Neural crest cell (in vitro differentiated cells): ENCODE measurements at regions not wholly inside any gene's neighbourhood (a gene's known extent, or its start where the extent isn't known, plus 50 kb on each side); places are given as distances from the start of the nearest gene placed in this dataset.
A peak's percentile ranks its signal among the peaks of the same experiment; 100 is the strongest.

Experiments used
- DNase-seq: peaks from one replicate; pipeline ENCODE4 v3.0.0; 2021; ENCODE audit warnings: low read depth, mixed read lengths, low spot score
- H3K27ac Mint-ChIP-seq: one replicate; pipeline ENCODE4 v1.8.0; 2021; ENCODE audit warnings: mild to moderate bottlenecking, mixed read lengths; ENCODE audit not compliant: unreplicated experiment
- H3K27me3 Mint-ChIP-seq: 2 replicates; pipeline ENCODE4 v1.8.0; 2021; ENCODE audit warnings: low read depth, mild to moderate bottlenecking, mixed read lengths
- H3K36me3 Mint-ChIP-seq: 2 replicates; pipeline ENCODE4 v1.8.0; 2021; ENCODE audit warnings: low read depth, mild to moderate bottlenecking, mixed read lengths
- H3K4me1 Mint-ChIP-seq: 2 replicates; pipeline ENCODE4 v1.8.0; 2021; ENCODE audit warnings: mixed read lengths
- H3K4me3 Mint-ChIP-seq: one replicate; pipeline ENCODE4 v1.8.0; 2021; ENCODE audit warnings: mild to moderate bottlenecking, mixed read lengths
- H3K9me3 Mint-ChIP-seq: 2 replicates; pipeline ENCODE4 v1.8.0; 2021; ENCODE audit warnings: mixed read lengths
- CTCF ChIP-seq: fragments of 200-600 bp; sonication (generic); conservative IDR thresholded peaks from 2 replicates; pipeline ENCODE4 v1.5.0; 2021; ENCODE audit warnings: antibody characterized with exemption, mild to moderate bottlenecking

- no peaks in the 10 kb centered on the region for H3K27me3 Mint-ChIP-seq
- no peak for DNase-seq
- no peaks in the 10 kb centered on the region for H3K36me3 Mint-ChIP-seq
- H3K4me3 Mint-ChIP-seq = no peak overlapping the region
- H3K27ac Mint-ChIP-seq = no peak overlapping the region
- TF ChIP-seq CTCF = no peak
- peaks cover 11% of the 10 kb centered on the region for H3K9me3 Mint-ChIP-seq
- peaks cover 4% of the 10 kb centered on the region for H3K4me1 Mint-ChIP-seq
These were observed 452.6 kb upstream of the CAMK1G start for GRCh38 chr1:209130886-209131285.

DNA sequence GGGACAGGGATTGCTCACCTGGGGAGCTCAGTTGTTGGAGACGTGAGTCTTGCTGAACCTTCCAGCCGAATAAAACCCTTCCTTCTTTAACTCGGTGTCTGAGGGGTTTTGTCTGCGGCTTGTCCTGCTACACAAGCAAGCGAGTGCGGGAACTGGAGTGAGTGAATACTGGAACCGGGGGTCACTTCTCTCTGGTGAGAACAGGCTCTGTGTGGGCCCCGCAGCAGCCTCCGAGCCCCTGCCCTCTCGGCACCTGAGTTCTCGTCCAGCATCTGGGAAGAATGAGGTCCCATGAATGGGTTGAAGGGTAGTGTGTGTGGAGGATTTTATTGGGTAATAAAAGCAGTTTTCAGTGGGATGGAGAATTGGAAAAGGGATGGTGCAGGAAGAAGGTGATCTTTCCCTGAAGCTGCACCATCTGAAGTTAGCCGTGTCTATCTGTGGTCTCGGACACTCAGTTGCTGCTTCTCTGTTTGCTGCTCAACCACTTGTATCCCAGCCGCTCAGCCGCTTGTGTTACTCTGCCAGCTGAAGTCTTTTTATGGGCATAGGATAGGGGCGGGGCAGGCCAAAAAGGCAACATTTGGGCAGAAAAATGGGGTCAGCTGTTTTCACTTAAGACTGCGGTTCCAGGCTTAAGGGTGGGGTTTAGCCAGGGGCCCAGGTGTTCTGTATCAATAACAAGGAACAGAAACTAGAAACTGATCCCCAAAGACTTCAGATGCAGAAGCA lies 450.6 kb upstream of the CAMK1G start:
- Mint-ChIP-seq H3K4me1 (peaks cover 4% of the 10 kb centered on the region), H3K27me3 (no peaks in the 10 kb centered on the region), H3K27ac (no peak overlapping the region), H3K4me3 (no peak overlapping the region), H3K36me3 (no peaks in the 10 kb centered on the region), H3K9me3 (peaks cover 7% of the 10 kb centered on the region)
- TF ChIP-seq CTCF = no peak
- no peak for DNase-seq

DNA sequence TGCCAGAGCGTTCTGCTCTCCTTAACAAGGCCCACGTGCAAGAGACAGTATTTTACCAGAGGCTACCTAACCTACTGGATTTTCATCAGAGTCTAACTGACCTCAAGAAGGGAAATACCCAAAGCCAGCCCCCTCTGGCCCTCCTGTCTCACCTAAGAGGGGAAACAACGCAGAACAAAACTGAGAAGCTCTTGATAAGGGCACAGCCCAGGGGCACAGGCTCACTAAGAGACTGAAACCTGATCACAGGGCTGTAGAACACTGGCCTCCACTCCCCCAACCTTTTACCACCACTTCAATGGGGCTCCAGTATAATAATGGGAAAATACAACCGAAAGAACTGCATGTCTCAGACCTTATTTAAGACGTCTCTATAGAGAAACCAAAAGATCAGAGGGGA lies 449.5 kb upstream of the CAMK1G start:
- H3K4me1 Mint-ChIP-seq = peaks cover 4% of the 10 kb centered on the region
- DNase-seq = no peak
- H3K36me3 Mint-ChIP-seq = no peaks in the 10 kb centered on the region
- no peaks in the 10 kb centered on the region for H3K27me3 Mint-ChIP-seq
- H3K9me3 Mint-ChIP-seq = peaks cover 7% of the 10 kb centered on the region
- no peak overlapping the region for H3K4me3 Mint-ChIP-seq
- TF ChIP-seq CTCF = no peak
- no peak overlapping the region for H3K27ac Mint-ChIP-seq

DNA sequence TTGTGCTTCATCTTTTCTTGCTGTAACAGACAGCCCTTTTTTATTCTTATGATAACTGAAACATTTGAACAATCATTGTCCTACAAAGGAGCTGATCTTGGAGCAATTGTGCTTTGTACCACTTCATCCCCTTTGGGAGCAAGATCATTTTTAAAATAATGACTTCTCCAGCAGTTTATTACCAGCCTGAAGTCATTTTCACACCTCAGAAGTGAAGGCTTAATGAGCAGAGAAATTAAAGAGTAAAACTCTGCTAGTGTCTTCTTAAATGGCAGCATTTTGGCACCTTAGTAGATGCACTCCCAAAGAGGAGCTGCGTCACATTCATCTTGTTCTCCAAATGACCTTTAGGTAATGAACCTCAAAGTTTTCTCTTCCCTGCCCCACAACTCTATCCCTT lies 439.6 kb upstream of the CAMK1G start:
- Mint-ChIP-seq H3K4me3 (no peak overlapping the region), H3K36me3 (no peaks in the 10 kb centered on the region), H3K4me1 (no peaks in the 10 kb centered on the region), H3K9me3 (peaks cover 3% of the 10 kb centered on the region), H3K27me3 (peaks cover 4% of the 10 kb centered on the region), H3K27ac (no peak overlapping the region)
- TF ChIP-seq CTCF = no peak
- DNase-seq = no peak

DNA sequence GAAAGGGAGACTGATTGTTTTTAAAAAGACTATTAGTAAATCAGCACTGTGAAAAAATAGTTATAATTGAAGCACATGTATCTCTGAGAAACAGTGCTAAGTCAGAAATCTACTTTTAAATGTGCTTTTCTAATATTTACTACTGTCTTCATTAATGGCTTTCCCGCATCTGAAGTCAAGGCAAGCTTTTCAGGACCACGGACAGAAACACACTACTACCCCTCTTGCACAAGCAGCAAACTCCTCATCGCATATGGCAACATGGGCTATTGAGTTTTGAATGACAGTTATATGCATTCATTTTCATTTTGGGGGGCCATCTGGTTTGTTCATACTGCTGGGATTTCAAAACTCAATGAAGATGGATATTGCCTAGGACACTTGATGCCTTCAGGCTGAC lies 433.4 kb upstream of the CAMK1G start:
- TF ChIP-seq CTCF = no peak

More for the DNA sequence above, 433.4 kb upstream of the CAMK1G start:
- Mint-ChIP-seq H3K4me1 (peaks cover 2% of the 10 kb centered on the region), H3K4me3 (no peak overlapping the region), H3K27ac (no peak overlapping the region), H3K27me3 (no peaks in the 10 kb centered on the region), H3K36me3 (no peaks in the 10 kb centered on the region), H3K9me3 (no peaks in the 10 kb centered on the region)
- peak; percentile 44 for DNase-seq
